SH-SY5Y (cell line): ENCODE measurements at regions not wholly inside any gene's neighbourhood (a gene's known extent, or its start where the extent isn't known, plus 50 kb on each side); places are given as distances from the start of the nearest gene placed in this dataset.

Experiments
- GATA2 ChIP-seq: IDR thresholded peaks from 2 replicates; pipeline ENCODE4 v1.6.1; 2011; ENCODE audit warnings: mild to moderate bottlenecking, low read depth, low read length
- GATA3 ChIP-seq: IDR thresholded peaks from 2 replicates; pipeline ENCODE4 v1.6.1; 2011; ENCODE audit warnings: low read depth, mild to moderate bottlenecking, low read length, moderate library complexity

- TF ChIP-seq GATA2 (no peak), GATA3 (no peak)
Measured at GRCh38 chr1:59011663-59012062, 227.8 kb upstream of the JUN start.
